Upper lobe of right lung (tissue), 1 donor: ENCODE measurements at regions not wholly inside any gene's neighbourhood (a gene's known extent, or its start where the extent isn't known, plus 50 kb on each side); places are given as distances from the start of the nearest gene placed in this dataset.

Source experiments
- ATAC-seq: fragments of 200-7000 bp; cut with Tn5 transposase; one replicate; pipeline ENCODE4 v1.9.1; 2020; ENCODE audit warnings: mild to moderate bottlenecking, moderate library complexity
- DNase-seq: peaks from one replicate; pipeline ENCODE4 v3.0.0-alpha.2; 2020
- H3K27ac ChIP-seq: fragments of 200-600 bp; one replicate; pipeline ENCODE4 v1.8.0; 2022
- H3K27me3 ChIP-seq: fragments of 200-600 bp; one replicate; pipeline ENCODE4 v1.8.0; 2022; ENCODE audit warnings: mild to moderate bottlenecking
- H3K36me3 ChIP-seq: fragments of 200-600 bp; one replicate; pipeline ENCODE4 v1.8.0; 2022
- H3K4me1 ChIP-seq: fragments of 200-600 bp; one replicate; pipeline ENCODE4 v1.8.0; 2022
- H3K4me3 ChIP-seq: fragments of 200-600 bp; one replicate; pipeline ENCODE4 v1.8.0; 2022; ENCODE audit warnings: mild to moderate bottlenecking
- H3K9me3 ChIP-seq: fragments of 200-600 bp; one replicate; pipeline ENCODE4 v1.8.0; 2022
- CTCF ChIP-seq: fragments of 200-600 bp; IDR thresholded peaks from one replicate; pipeline ENCODE4 v1.8.0; 2022; ENCODE audit warnings: antibody characterized with exemption
- intact Hi-C: fragments of 100-400 bp; cut with DNase I; formaldehyde crosslinking; loops from one replicate; pipeline ENCODE4 v1.11.0; 2022
- donor health status: DM: no; HTN: yes; CAD: no; lungs with severe emphysema.

- intact Hi-C loops: no loop called here
- Histone ChIP-seq H3K4me1 (no peaks in the 10 kb centered on the region), H3K4me3 (no peak overlapping the region), H3K27me3 (no peaks in the 10 kb centered on the region), H3K9me3 (no peaks in the 10 kb centered on the region), H3K27ac (no peak overlapping the region), H3K36me3 (peaks cover 19% of the 10 kb centered on the region)
- TF ChIP-seq CTCF: no peak
- ATAC-seq: no peak
- DNase-seq: no peak
Measured at GRCh38 chr9:129507805-129508204, 113.1 kb downstream of the C9orf50 start.

- Histone ChIP-seq H3K9me3 (no peaks in the 10 kb centered on the region), H3K36me3 (peaks cover 19% of the 10 kb centered on the region), H3K27ac (no peak overlapping the region), H3K4me1 (peaks cover under 1% of the 10 kb centered on the region), H3K4me3 (no peak overlapping the region), H3K27me3 (no peaks in the 10 kb centered on the region)
- DNase-seq (no peak), ATAC-seq (no peak)
- no peak for TF ChIP-seq CTCF
- intact Hi-C loops: no loop called here
Measured at GRCh38 chr9:129506892-129507291, 114.0 kb downstream of the C9orf50 start.

- H3K27me3 ChIP-seq: no peaks in the 10 kb centered on the region
- no peak for TF ChIP-seq CTCF
- intact Hi-C loops: no loop called here
- peaks cover 19% of the 10 kb centered on the region for H3K36me3 ChIP-seq
- ATAC-seq (no peak), DNase-seq (no peak)
- peaks cover 9% of the 10 kb centered on the region for H3K4me1 ChIP-seq
- no peaks in the 10 kb centered on the region for H3K9me3 ChIP-seq
- H3K27ac ChIP-seq: no peak overlapping the region
- H3K4me3 ChIP-seq: no peak overlapping the region
Measured at GRCh38 chr9:129506041-129506440, 114.9 kb downstream of the C9orf50 start.

- Histone ChIP-seq H3K27me3 (no peaks in the 10 kb centered on the region), H3K4me3 (no peak overlapping the region), H3K4me1 (peaks cover 10% of the 10 kb centered on the region), H3K27ac (no peak overlapping the region), H3K36me3 (peaks cover 20% of the 10 kb centered on the region), H3K9me3 (no peaks in the 10 kb centered on the region)
- DNase-seq: no peak
- ATAC-seq: no peak
- intact Hi-C loops: no loop called here
- no peak for TF ChIP-seq CTCF
Measured at GRCh38 chr9:129505270-129505902, 115.5 kb downstream of the C9orf50 start.

GRCh38 chr9:129504404-129504803 is 116.5 kb downstream of the C9orf50 start:
- no peak for DNase-seq
- Histone ChIP-seq H3K27me3 (no peaks in the 10 kb centered on the region), H3K36me3 (peaks cover 26% of the 10 kb centered on the region), H3K9me3 (no peaks in the 10 kb centered on the region), H3K4me1 (peaks cover 10% of the 10 kb centered on the region), H3K27ac (no peak overlapping the region), H3K4me3 (no peak overlapping the region)
- no peak for TF ChIP-seq CTCF
- no peak for ATAC-seq
- intact Hi-C loops: no loop called here
